Superior temporal gyrus (tissue), 1 donor: ENCODE measurements at regions not wholly inside any gene's neighbourhood (a gene's known extent, or its start where the extent isn't known, plus 50 kb on each side); places are given as distances from the start of the nearest gene placed in this dataset.
"Not testable (repeated sequence)": the region's sequence is repeated elsewhere in the genome, so short reads cannot be mapped to it uniquely, and the experiment has no call there.

Source experiments
- DNase-seq: peaks from one replicate; pipeline ENCODE4 v3.0.0-alpha.2; 2016; ENCODE audit errors: extremely low spot score

GRCh38 chr10:63919575-63920279, 398.5 kb downstream of the REEP3 start:
- no peak for DNase-seq

- no peak for DNase-seq
These were observed 399.7 kb downstream of the REEP3 start for GRCh38 chr10:63920926-63921325.

- DNase-seq, result no peak
These were observed 400.8 kb downstream of the REEP3 start for GRCh38 chr10:63921908-63922467.

GRCh38 chr10:63922468-63923284, 401.5 kb downstream of the REEP3 start:
- DNase-seq, result no peak

- DNase-seq, result no peak
These were observed 408.7 kb downstream of the REEP3 start for GRCh38 chr10:63929831-63930467.

- no peak for DNase-seq
These were observed 409.4 kb downstream of the REEP3 start for GRCh38 chr10:63930584-63930983.

- DNase-seq, result peak; percentile 37
These were observed 414.5 kb downstream of the REEP3 start for GRCh38 chr10:63935705-63936104.

GRCh38 chr10:63940277-63940922, 419.2 kb downstream of the REEP3 start:
- DNase-seq, result no peak

GRCh38 chr10:63964406-63964805, 443.2 kb downstream of the REEP3 start:
- DNase-seq, result no peak

GRCh38 chr10:63965846-63966245, 444.6 kb downstream of the REEP3 start:
- no peak for DNase-seq

- DNase-seq, result no peak
These were observed 452.0 kb downstream of the REEP3 start for GRCh38 chr10:63972949-63973827.

- DNase-seq, result peak; percentile 43
These were observed 455.3 kb downstream of the REEP3 start for GRCh38 chr10:63976538-63976937.

- peak; percentile 66 for DNase-seq
These were observed 456.2 kb downstream of the REEP3 start for GRCh38 chr10:63977329-63977923.

GRCh38 chr10:63980870-63981269, 459.7 kb downstream of the REEP3 start:
- not testable (repeated sequence) for DNase-seq

- DNase-seq, result not testable (repeated sequence)
These were observed 462.9 kb downstream of the REEP3 start for GRCh38 chr10:63984061-63984460.

GRCh38 chr10:63986536-63986935, 465.3 kb downstream of the REEP3 start:
- DNase-seq, result no peak

- no peak for DNase-seq
These were observed 466.0 kb downstream of the REEP3 start for GRCh38 chr10:63987212-63987611.

- no peak for DNase-seq
These were observed 473.2 kb downstream of the REEP3 start for GRCh38 chr10:63994371-63994770.

- DNase-seq, result no peak
These were observed 486.0 kb downstream of the REEP3 start for GRCh38 chr10:64007157-64007556.

- no peak for DNase-seq
These were observed 489.5 kb downstream of the REEP3 start for GRCh38 chr10:64010711-64011110.
